Activated CD8-positive, alpha-beta memory T cell treated with anti-CD3 and anti-CD28 coated beads, Interleukin-2, amount 10 ng/mL, durations not matched to agents 7 days and 5 days (primary cell): ENCODE measurements at regions not wholly inside any gene's neighbourhood (a gene's known extent, or its start where the extent isn't known, plus 50 kb on each side); places are given as distances from the start of the nearest gene placed in this dataset. TPM values are rescaled to one million over a fixed set of nuclear protein-coding genes. Genes with fewer than 3 reads are reported as not detected.
"Not testable (repeated sequence)": the region's sequence is repeated elsewhere in the genome, so short reads cannot be mapped to it uniquely, and the experiment has no call there.

ENCODE experiments used
- ATAC-seq: fragments of 150-1000 bp; cut with Tn5 transposase; one replicate; pipeline ENCODE4 v1.10.0; 2021; ENCODE audit warnings: moderate library complexity
- CTCF ChIA-PET: fragments of 350-600 bp; sonication (Branson Sonifier 250); formaldehyde crosslinking; loops from one replicate; lab custom pipeline; 2021; ENCODE audit warnings: antibody characterized with exemption; lab: Charles Lee
- DNase-seq: peaks from one replicate; pipeline ENCODE4 v3.0.0-alpha.2; 2020
- H3K27ac Mint-ChIP-seq: one replicate; pipeline ENCODE4 v1.8.0; 2021; ENCODE audit warnings: mild to moderate bottlenecking, mixed read lengths
- H3K27me3 Mint-ChIP-seq: one replicate; pipeline ENCODE4 v1.8.0; 2021; ENCODE audit warnings: mixed read lengths
- H3K36me3 Mint-ChIP-seq: one replicate; pipeline ENCODE4 v1.8.0; 2021; ENCODE audit warnings: mild to moderate bottlenecking, mixed read lengths
- H3K4me1 Mint-ChIP-seq: one replicate; pipeline ENCODE4 v1.8.0; 2021; ENCODE audit warnings: mixed read lengths
- H3K4me3 Mint-ChIP-seq: one replicate; pipeline ENCODE4 v1.8.0; 2021; ENCODE audit warnings: mild to moderate bottlenecking, moderate library complexity, mixed read lengths
- H3K9me3 Mint-ChIP-seq: one replicate; pipeline ENCODE4 v1.8.0; 2022; ENCODE audit warnings: low read depth, mixed read lengths
- microRNA-seq: library from miRNA; unstranded; fragments of <30 nt; microRNA quantifications from one replicate; pipeline ENCODE4 v1.2.0, GENCODE V29; 2022

DNA sequence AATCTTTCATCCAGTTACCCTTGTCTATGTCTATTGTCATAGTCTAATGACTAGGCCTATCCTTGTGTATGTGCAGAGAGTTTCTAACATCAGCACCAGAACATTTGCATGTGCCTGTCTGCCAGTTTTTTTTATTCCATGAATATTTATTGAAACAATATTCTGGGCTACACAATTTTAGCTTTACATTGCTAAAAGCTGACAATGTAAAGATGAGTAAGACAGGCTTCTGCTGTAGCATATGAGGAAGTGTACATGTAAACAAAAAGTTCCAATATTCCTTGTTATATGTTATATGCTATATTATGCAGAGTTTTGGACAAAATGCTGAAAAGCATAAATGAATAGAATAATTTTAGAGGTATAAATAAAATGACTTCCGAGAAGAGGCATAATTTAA lies 357.7 kb downstream of the NYAP2 start:
- Mint-ChIP-seq H3K9me3 (no peaks in the 10 kb centered on the region), H3K4me1 (no peaks in the 10 kb centered on the region), H3K27ac (no peak overlapping the region), H3K4me3 (no peak overlapping the region), H3K36me3 (no peaks in the 10 kb centered on the region), H3K27me3 (no peaks in the 10 kb centered on the region)
- CTCF ChIA-PET: no interaction called here
- DNase-seq (no peak), ATAC-seq (no peak)

DNA sequence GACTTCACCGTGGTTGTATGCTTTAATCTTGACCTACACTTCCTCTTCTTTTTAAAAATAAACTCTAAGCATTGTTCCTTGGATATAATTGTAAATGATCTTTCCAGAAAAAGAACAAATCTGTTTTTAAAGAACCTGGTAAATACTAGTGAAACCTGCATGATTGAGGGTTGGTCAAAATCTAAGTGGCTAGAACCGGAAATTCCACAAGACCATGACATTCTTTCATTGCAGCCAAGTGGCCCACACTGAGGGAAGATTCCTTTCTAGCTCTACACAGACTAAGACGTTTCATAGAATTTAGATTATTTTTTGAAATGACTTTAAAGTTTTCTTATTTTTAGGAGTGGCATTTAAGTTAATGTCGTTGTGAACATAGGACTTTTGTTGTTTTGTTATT lies 356.7 kb downstream of the NYAP2 start:
- no peak overlapping the region for H3K27ac Mint-ChIP-seq
- no peaks in the 10 kb centered on the region for H3K9me3 Mint-ChIP-seq
- H3K27me3 Mint-ChIP-seq: no peaks in the 10 kb centered on the region

DNA sequence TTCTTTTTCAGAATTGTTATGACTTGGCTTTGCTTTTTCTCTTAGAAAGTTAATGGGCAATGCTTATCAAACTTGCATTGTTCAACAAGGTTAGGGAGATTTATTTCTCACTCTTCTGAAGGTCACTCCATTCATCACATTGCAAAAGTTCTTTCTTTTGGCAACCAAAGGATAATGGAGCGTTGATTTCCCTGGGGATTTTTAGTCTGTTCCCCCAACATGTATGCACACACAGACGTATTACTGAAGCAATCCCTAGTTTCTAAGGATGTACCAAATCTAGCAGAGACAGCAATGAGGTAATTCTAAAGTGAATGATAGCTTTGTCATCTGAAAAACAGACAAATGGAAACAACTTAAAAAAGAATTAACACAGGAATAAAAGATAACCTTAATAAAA lies 349.1 kb downstream of the NYAP2 start:
- CTCF ChIA-PET: no interaction called here
- Mint-ChIP-seq H3K4me1 (no peaks in the 10 kb centered on the region), H3K4me3 (no peak overlapping the region), H3K36me3 (no peaks in the 10 kb centered on the region), H3K9me3 (no peaks in the 10 kb centered on the region), H3K27me3 (no peaks in the 10 kb centered on the region), H3K27ac (no peak overlapping the region)
- DNase-seq (no peak), ATAC-seq (no peak)

More for the DNA sequence above, 356.7 kb downstream of the NYAP2 start:
- ATAC-seq (no peak), DNase-seq (no peak)
- CTCF ChIA-PET: no interaction called here
- Mint-ChIP-seq H3K4me3 (no peak overlapping the region), H3K4me1 (no peaks in the 10 kb centered on the region), H3K36me3 (no peaks in the 10 kb centered on the region)

DNA sequence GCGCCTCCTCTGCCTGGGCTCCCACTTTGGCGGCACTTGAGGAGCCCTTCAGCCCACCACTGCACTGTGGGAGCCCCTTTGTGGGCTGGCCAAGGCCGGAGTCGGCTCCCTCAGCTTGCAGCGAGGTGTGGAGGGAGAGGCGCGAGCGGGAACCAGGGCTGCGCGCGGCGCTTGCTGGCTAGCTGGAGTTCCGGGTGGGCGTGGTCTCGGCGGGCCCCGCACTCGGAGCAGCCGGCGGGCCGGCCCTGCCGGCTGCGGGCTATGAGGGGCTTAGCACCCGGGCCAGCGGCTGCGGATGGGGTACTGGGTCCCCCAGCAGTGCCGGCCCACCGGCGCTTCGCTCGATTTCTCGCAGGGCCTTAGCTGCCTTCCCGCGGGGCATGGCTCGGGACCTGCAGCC lies 344.5 kb downstream of the NYAP2 start:
- H3K9me3 Mint-ChIP-seq, H3K27me3 Mint-ChIP-seq, H3K27ac Mint-ChIP-seq, H3K4me3 Mint-ChIP-seq, H3K36me3 Mint-ChIP-seq, CTCF ChIA-PET, H3K4me1 Mint-ChIP-seq, DNase-seq, ATAC-seq: not testable (repeated sequence)

DNA sequence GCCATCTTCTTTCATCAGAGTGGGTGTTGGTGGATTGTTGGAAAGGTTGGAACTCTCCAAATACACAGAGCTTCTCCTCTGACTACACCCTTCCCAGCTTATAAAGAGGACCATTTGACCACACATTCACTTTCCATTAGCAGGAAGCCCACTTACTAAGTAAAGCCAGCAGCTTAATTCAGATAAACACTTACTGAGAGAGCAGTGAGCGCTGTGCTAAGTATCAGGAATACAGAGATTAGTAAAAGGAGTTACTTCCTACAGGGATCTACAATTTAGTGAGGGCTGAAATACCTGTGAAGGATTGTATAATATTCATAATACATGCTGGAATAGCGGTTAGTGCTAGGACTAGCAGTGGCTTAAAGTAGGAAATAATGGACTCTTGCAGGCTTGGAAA lies 343.0 kb downstream of the NYAP2 start:
- H3K4me3 Mint-ChIP-seq: no peak overlapping the region

DNA sequence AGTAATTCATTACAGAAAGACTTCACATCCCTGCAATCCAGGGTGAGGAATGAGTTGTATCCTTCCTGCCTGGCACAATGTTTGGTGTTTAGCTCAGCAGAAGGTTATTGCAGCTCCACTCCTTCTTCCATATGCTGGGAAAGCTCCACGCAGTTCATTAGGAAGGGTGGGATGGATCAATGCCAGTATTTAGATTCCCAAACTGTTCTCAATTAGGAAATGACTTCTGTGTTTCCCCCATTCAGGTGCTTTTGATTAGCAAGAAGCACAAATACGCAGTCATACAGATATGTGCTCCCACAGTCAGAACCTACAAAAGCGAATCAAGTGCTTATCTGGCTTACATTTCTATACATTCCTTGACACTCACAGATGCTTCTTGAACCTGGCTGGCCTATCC lies 340.6 kb downstream of the NYAP2 start:
- ATAC-seq (no peak), DNase-seq (no peak)
- peaks cover 2% of the 10 kb centered on the region for H3K9me3 Mint-ChIP-seq
- no peak overlapping the region for H3K4me3 Mint-ChIP-seq
- CTCF ChIA-PET: no interaction called here
- H3K4me1 Mint-ChIP-seq: no peaks in the 10 kb centered on the region
- H3K27me3 Mint-ChIP-seq: no peaks in the 10 kb centered on the region
- H3K27ac Mint-ChIP-seq: no peak overlapping the region
- no peaks in the 10 kb centered on the region for H3K36me3 Mint-ChIP-seq

More for the DNA sequence above, 343.0 kb downstream of the NYAP2 start:
- peaks cover 2% of the 10 kb centered on the region for H3K9me3 Mint-ChIP-seq
- no peak overlapping the region for H3K27ac Mint-ChIP-seq
- ATAC-seq (no peak), DNase-seq (no peak)
- no peaks in the 10 kb centered on the region for H3K4me1 Mint-ChIP-seq
- CTCF ChIA-PET: interaction anchor here (1.1 kb wide), 1 partner anchor 9 kb away, joined by 5 read pairs; no protein-coding TSS in a partner anchor
- no peaks in the 10 kb centered on the region for H3K36me3 Mint-ChIP-seq
- H3K27me3 Mint-ChIP-seq: no peaks in the 10 kb centered on the region

DNA sequence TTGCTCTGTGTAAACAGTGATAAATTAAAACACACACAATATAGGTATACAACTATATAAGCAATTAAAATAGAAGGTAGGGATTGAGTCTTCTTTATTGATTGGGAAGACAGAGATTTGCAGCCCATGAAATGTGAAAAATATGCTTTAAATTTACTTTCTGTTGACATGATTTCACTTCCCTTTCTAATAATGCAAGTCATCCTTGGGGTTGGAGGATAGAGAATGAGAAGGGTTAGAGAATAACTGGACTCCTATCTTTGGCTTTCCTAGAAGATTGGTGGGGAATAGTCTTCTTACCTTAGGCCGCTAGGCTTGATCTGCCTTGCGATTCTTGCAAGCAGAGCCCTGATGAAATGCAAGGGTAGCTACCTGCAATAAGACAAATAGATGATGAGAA lies 339.8 kb downstream of the NYAP2 start:
- Mint-ChIP-seq H3K4me1 (no peaks in the 10 kb centered on the region), H3K27ac (no peak overlapping the region), H3K9me3 (peaks cover 2% of the 10 kb centered on the region), H3K36me3 (no peaks in the 10 kb centered on the region), H3K27me3 (no peaks in the 10 kb centered on the region), H3K4me3 (no peak overlapping the region)
- DNase-seq (no peak), ATAC-seq (no peak)
- CTCF ChIA-PET: no interaction called here

DNA sequence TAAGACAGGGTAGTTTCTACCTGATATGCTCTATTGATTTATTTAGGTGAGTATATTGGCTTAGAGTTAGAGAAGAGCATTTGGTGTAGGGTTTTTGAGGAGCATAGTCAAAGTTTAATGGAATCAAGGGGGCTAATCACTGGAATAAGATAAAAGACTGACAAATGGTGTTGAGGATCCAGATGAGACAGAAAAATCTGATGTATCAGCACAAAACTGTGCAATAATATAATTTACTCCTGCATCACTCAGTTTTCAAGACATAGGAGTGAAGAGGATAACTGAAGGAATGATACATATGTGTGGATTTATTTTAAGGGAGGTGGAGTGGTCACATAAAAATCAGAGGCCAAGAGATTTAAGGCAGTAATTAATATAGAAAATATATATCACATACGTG lies 339.2 kb downstream of the NYAP2 start:
- no peaks in the 10 kb centered on the region for H3K4me1 Mint-ChIP-seq
- H3K9me3 Mint-ChIP-seq: peaks cover 2% of the 10 kb centered on the region
- no peak overlapping the region for H3K4me3 Mint-ChIP-seq
- H3K27me3 Mint-ChIP-seq: no peaks in the 10 kb centered on the region
- CTCF ChIA-PET: no interaction called here
- DNase-seq (no peak), ATAC-seq (no peak)
- H3K36me3 Mint-ChIP-seq: no peaks in the 10 kb centered on the region
- H3K27ac Mint-ChIP-seq: no peak overlapping the region

DNA sequence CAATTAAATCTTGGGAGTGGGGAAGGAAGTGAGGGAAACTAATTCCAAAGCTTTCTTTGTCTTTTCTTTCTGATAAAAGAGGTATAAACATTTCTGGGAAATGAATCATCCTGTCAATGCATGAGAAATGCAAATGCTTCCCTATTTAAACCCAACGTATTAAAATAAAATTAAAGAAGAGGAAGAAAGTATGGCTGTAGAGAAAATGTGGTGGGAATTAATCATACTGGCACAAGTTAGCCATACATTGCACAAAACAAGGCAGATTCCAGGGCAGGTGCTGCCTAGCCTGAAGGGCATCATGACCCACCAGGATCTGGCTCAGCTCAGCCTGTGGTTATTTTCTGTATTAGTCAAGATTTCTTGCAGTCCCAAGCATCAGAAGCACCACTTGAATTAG lies 338.0 kb downstream of the NYAP2 start:
- H3K4me1 Mint-ChIP-seq: no peaks in the 10 kb centered on the region
- no peaks in the 10 kb centered on the region for H3K9me3 Mint-ChIP-seq
- ATAC-seq: no peak
- H3K4me3 Mint-ChIP-seq: no peak overlapping the region
- H3K27ac Mint-ChIP-seq: no peak overlapping the region
- no peaks in the 10 kb centered on the region for H3K36me3 Mint-ChIP-seq
- no peaks in the 10 kb centered on the region for H3K27me3 Mint-ChIP-seq
- CTCF ChIA-PET: no interaction called here
- DNase-seq: no peak

DNA sequence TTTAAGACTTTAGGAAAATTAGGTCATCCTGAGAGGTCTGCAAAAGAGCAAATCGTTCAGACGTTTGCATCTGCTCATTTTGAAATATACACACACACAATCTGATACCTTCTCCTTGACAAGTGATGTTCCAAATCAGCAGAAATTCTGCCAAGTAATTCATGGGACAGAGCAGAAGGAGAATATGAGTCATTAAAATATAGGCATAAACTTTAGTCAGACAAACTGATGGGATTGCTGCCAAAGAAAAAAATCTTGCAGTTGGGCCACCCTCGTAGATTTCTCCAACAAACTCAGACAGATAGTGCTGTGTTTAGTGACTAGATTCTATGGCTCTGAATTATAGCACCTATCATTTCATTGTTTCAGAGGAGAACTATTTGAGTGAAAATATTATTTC lies 336.3 kb downstream of the NYAP2 start:
- Mint-ChIP-seq H3K4me1 (no peaks in the 10 kb centered on the region), H3K27me3 (no peaks in the 10 kb centered on the region), H3K9me3 (no peaks in the 10 kb centered on the region), H3K4me3 (no peak overlapping the region), H3K27ac (no peak overlapping the region), H3K36me3 (no peaks in the 10 kb centered on the region)
- ATAC-seq (no peak), DNase-seq (no peak)
- CTCF ChIA-PET: no interaction called here

DNA sequence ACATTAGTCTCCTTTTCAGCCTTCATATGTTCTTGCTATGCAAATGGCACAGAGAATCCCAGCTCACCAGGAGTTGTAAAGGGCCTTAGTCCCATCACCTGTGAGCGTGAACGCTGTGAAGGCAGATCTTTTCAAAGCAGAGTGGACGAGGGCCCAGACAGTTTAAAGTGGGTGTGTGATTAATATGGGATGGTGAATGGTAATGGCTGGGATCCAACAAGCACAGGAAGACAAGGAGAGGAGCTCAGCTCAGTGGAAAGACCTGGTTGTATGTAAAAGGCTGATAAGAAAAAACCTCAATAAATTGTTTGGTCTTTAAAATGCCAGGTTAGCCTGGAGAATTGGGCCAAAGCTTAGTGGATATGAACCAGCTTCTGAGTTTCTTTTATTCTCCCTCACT lies 326.2 kb downstream of the NYAP2 start:
- H3K4me3 Mint-ChIP-seq: no peak overlapping the region
- no peaks in the 10 kb centered on the region for H3K4me1 Mint-ChIP-seq
- no peak overlapping the region for H3K27ac Mint-ChIP-seq
- H3K36me3 Mint-ChIP-seq: no peaks in the 10 kb centered on the region
- no peaks in the 10 kb centered on the region for H3K9me3 Mint-ChIP-seq
- DNase-seq: no peak
- no peak for ATAC-seq
- CTCF ChIA-PET: no interaction called here
- no peaks in the 10 kb centered on the region for H3K27me3 Mint-ChIP-seq

Small RNA genes in the stretch of these regions (microRNA-seq; reads per million reads assigned to microRNA genes)
- not detected for gene MIR5702
